GM12878 (cell line): ENCODE measurements at regions not wholly inside any gene's neighbourhood (a gene's known extent, or its start where the extent isn't known, plus 50 kb on each side); places are given as distances from the start of the nearest gene placed in this dataset.
"Not testable (repeated sequence)": the region's sequence is repeated elsewhere in the genome, so short reads cannot be mapped to it uniquely, and the experiment has no call there.

Experiments used
- ATAC-seq: fragments of 200-7000 bp; cut with Tn5 transposase; 3 replicates; pipeline ENCODE4 v1.9.1; 2020; ENCODE audit warnings: mild to moderate bottlenecking, moderate library complexity
- BruUV-seq: library from RNA; stranded (reverse); fragments of 400-500 nt; replicated peaks from 2 replicates; lab custom pipeline; 2021; lab: Mats Ljungman, UMichigan
- CTCF ChIA-PET: fragments of 300-600 bp; sonication (Branson Sonifier 250); formaldehyde crosslinking; extraction: SDS; loops from one replicate; lab custom pipeline; 2021; ENCODE audit warnings: inconsistent platforms; lab: Yijun Ruan, JAX
- POLR2A ChIA-PET: fragments of 350-600 bp; formaldehyde crosslinking; extraction: SDS; loops from one replicate; lab custom pipeline; 2021; ENCODE audit warnings: inconsistent platforms; lab: Charles Lee
- RAD21 ChIA-PET: fragments of 300-600 bp; sonication (Branson Sonifier 250); formaldehyde crosslinking; loops from one replicate; lab custom pipeline; 2023; ENCODE audit warnings: antibody characterized with exemption; ENCODE audit not compliant: unreplicated experiment; lab: Charles Lee
- SMC1A ChIA-PET: fragments of 300-600 bp; sonication (Branson Sonifier 250); formaldehyde crosslinking; loops from one replicate; lab custom pipeline; 2023; ENCODE audit not compliant: unreplicated experiment, uncharacterized antibody; lab: Charles Lee
- DNase-seq: peaks from one replicate; pipeline ENCODE4 v3.0.0-alpha.2; 2011; ENCODE audit warnings: low read depth, low spot score
- FAIRE-seq: peaks from 3 replicates; lab custom pipeline; 2011; peaks lifted over from hg19 to GRCh38; lab: Jason Lieb, UNC
- H2AFZ ChIP-seq: 2 replicates; pipeline ENCODE4 v1.6.0; 2011; ENCODE audit warnings: low read depth, low read length, control low read depth; ENCODE audit not compliant: control insufficient read depth
- H3K27ac ChIP-seq: 2 replicates; pipeline ENCODE4 v1.5.1; 2011; ENCODE audit warnings: control low read depth; ENCODE audit not compliant: control insufficient read depth, insufficient read depth
- H3K27me3 ChIP-seq, 2 experiments: replicated peaks in 1 of 2; 2 replicates each; pipeline versions ENCODE4 v1.6.0 to v1.6.1; 2011; ENCODE audit warnings: low read length in 1 of 2; ENCODE audit not compliant: control insufficient read depth in 2 of 2, insufficient read depth in 2 of 2
- H3K36me3 ChIP-seq, 2 experiments: 2 replicates each; pipeline ENCODE4 v1.5.1; 2011; ENCODE audit warnings: low read length in 1 of 2; ENCODE audit not compliant: control insufficient read depth in 2 of 2, insufficient read depth in 2 of 2
- H3K4me1 ChIP-seq: 2 replicates; pipeline ENCODE4 v1.6.1; 2011; ENCODE audit warnings: mild to moderate bottlenecking, low read length, moderate library complexity, mixed read lengths; ENCODE audit not compliant: control insufficient read depth, insufficient read depth
- H3K4me2 ChIP-seq: 2 replicates; pipeline ENCODE4 v1.6.0; 2011; ENCODE audit warnings: control low read depth; ENCODE audit not compliant: control insufficient read depth, insufficient read depth
- H3K4me3 ChIP-seq: fragments of 200-600 bp; sonication (generic); 2 replicates; pipeline ENCODE4 v1.5.1; 2016
- H3K79me2 ChIP-seq: 2 replicates; pipeline ENCODE4 v1.6.0; 2011; ENCODE audit warnings: low read length; ENCODE audit not compliant: control insufficient read depth, insufficient read depth
- H3K9ac ChIP-seq: 2 replicates; pipeline ENCODE4 v1.8.0; 2011; ENCODE audit warnings: low read length, control low read depth, mixed read lengths; ENCODE audit not compliant: control insufficient read depth, insufficient read depth
- H3K9me3 ChIP-seq: replicated peaks from 3 replicates; pipeline ENCODE4 v1.5.1; 2011; ENCODE audit warnings: mild to moderate bottlenecking, low read length; ENCODE audit not compliant: control insufficient read depth, insufficient read depth
- H4K20me1 ChIP-seq: 2 replicates; pipeline ENCODE4 v1.6.0; 2011; ENCODE audit not compliant: control insufficient read depth, insufficient read depth
- WGBS: methylation state at CpG from one replicate; pipeline ENCODE4 v1.1.6; 2016; ENCODE audit warnings: low lambda C conversion rate; ENCODE audit not compliant: insufficient replicate concordance, insufficient coverage; ENCODE audit errors: missing lambda C conversion rate; 5-methylcytosine and 5-hydroxymethylcytosine counted together
- in situ Hi-C: fragments of 300-500 bp; cut with MboI; formaldehyde crosslinking; loops from 9 replicates; pipeline ENCODE4 v1.14.3; 2018; ENCODE audit warnings: mixed read lengths
- intact Hi-C: fragments of 100-400 bp; cut with micrococcal nuclease; formaldehyde crosslinking; loops from one replicate; pipeline ENCODE4 v1.14.2; 2022; ENCODE audit not compliant: unreplicated experiment

GRCh38 chr21:6039224-6039623 lies 4482.2 kb upstream of the TPTE start:
- H3K27ac ChIP-seq, H3K79me2 ChIP-seq, H2AFZ ChIP-seq, SMC1A ChIA-PET, intact Hi-C loops, CTCF ChIA-PET, BruUV-seq, H3K9me3 ChIP-seq, in situ Hi-C loops, POLR2A ChIA-PET, H3K4me3 ChIP-seq, ATAC-seq, H4K20me1 ChIP-seq, H3K9ac ChIP-seq, H3K36me3 ChIP-seq, RAD21 ChIA-PET, H3K4me2 ChIP-seq, DNase-seq, FAIRE-seq, H3K27me3 ChIP-seq, H3K4me1 ChIP-seq: not testable (repeated sequence)
- WGBS = no CpG with 5 or more reads among the region's 8 CpGs

- intact Hi-C loops, BruUV-seq: not testable (repeated sequence)
- WGBS = no CpG with 5 or more reads among the region's 7 CpGs
Observed at GRCh38 chr21:6040095-6040494, 4481.3 kb upstream of the TPTE start.

GRCh38 chr21:6043430-6044275 lies 4477.7 kb upstream of the TPTE start:
- H3K9ac ChIP-seq, H3K79me2 ChIP-seq, H3K9me3 ChIP-seq, H3K27me3 ChIP-seq, in situ Hi-C loops, intact Hi-C loops, H3K36me3 ChIP-seq, H3K27ac ChIP-seq, RAD21 ChIA-PET, H2AFZ ChIP-seq, H3K4me3 ChIP-seq, DNase-seq, H3K4me2 ChIP-seq, POLR2A ChIA-PET, H3K4me1 ChIP-seq, BruUV-seq, CTCF ChIA-PET, SMC1A ChIA-PET, H4K20me1 ChIP-seq, FAIRE-seq: not testable (repeated sequence)
- 19% methylated on average over 3 of the region's 21 CpGs for WGBS
- peak; percentile 21; the same call in 1 of the 3 replicates for ATAC-seq

More at GRCh38 chr21:6040095-6040494, 4481.3 kb upstream of the TPTE start:
- H3K36me3 ChIP-seq, H3K4me3 ChIP-seq, in situ Hi-C loops, H4K20me1 ChIP-seq, H3K27me3 ChIP-seq, H3K27ac ChIP-seq, RAD21 ChIA-PET, FAIRE-seq, H3K4me2 ChIP-seq, H3K79me2 ChIP-seq, CTCF ChIA-PET, DNase-seq, H3K4me1 ChIP-seq, H3K9me3 ChIP-seq, H3K9ac ChIP-seq, POLR2A ChIA-PET, ATAC-seq, SMC1A ChIA-PET, H2AFZ ChIP-seq: not testable (repeated sequence)

GRCh38 chr21:6044695-6045094 lies 4476.7 kb upstream of the TPTE start:
- SMC1A ChIA-PET, ATAC-seq, H2AFZ ChIP-seq, H3K4me3 ChIP-seq, H3K36me3 ChIP-seq, H3K9ac ChIP-seq, H3K4me1 ChIP-seq, in situ Hi-C loops, H3K27ac ChIP-seq, H4K20me1 ChIP-seq, FAIRE-seq, H3K79me2 ChIP-seq, H3K4me2 ChIP-seq, DNase-seq, POLR2A ChIA-PET, RAD21 ChIA-PET, H3K9me3 ChIP-seq, CTCF ChIA-PET, BruUV-seq, H3K27me3 ChIP-seq, intact Hi-C loops: not testable (repeated sequence)
- WGBS = no CpG with 5 or more reads among the region's 13 CpGs
